Ramos (cell line): ENCODE measurements at regions not wholly inside any gene's neighbourhood (a gene's known extent, or its start where the extent isn't known, plus 50 kb on each side); places are given as distances from the start of the nearest gene placed in this dataset.

ENCODE experiments used
- in situ Hi-C: fragments of 300-500 bp; cut with MboI; formaldehyde crosslinking; loops from one replicate; pipeline ENCODE4 v1.14.3; 2022; ENCODE audit warnings: low sequenced_read_pairs; ENCODE audit not compliant: unreplicated experiment

- in situ Hi-C loops, result no loop called here
Measured at GRCh38 chr2:133802409-133803039, 234.3 kb upstream of the NCKAP5 start.

- in situ Hi-C loops, result no loop called here
Measured at GRCh38 chr2:133806564-133806963, 238.3 kb upstream of the NCKAP5 start.

GRCh38 chr2:133809485-133809884, 241.2 kb upstream of the NCKAP5 start:
- in situ Hi-C loops, result no loop called here

- in situ Hi-C loops, result no loop called here
Measured at GRCh38 chr2:133810559-133810958, 242.3 kb upstream of the NCKAP5 start.

GRCh38 chr2:133811409-133812125, 243.3 kb upstream of the NCKAP5 start:
- in situ Hi-C loops, result no loop called here

- in situ Hi-C loops, result no loop called here
Measured at GRCh38 chr2:133812826-133813617, 244.8 kb upstream of the NCKAP5 start.

GRCh38 chr2:133814890-133815289, 246.6 kb upstream of the NCKAP5 start:
- in situ Hi-C loops, result no loop called here

- in situ Hi-C loops, result no loop called here
Measured at GRCh38 chr2:133816037-133816436, 247.8 kb upstream of the NCKAP5 start.

- in situ Hi-C loops, result no loop called here
Measured at GRCh38 chr2:133817680-133818566, 249.7 kb upstream of the NCKAP5 start.

GRCh38 chr2:133818661-133819060, 250.4 kb upstream of the NCKAP5 start:
- in situ Hi-C loops, result no loop called here

- in situ Hi-C loops, result no loop called here
Measured at GRCh38 chr2:133819906-133820305, 251.6 kb upstream of the NCKAP5 start.

- in situ Hi-C loops, result no loop called here
Measured at GRCh38 chr2:133821107-133821760, 253.0 kb upstream of the NCKAP5 start.

GRCh38 chr2:133822517-133823225, 254.4 kb upstream of the NCKAP5 start:
- in situ Hi-C loops, result no loop called here

GRCh38 chr2:133823226-133823550, 254.9 kb upstream of the NCKAP5 start:
- in situ Hi-C loops, result no loop called here

GRCh38 chr2:133824869-133825268, 256.6 kb upstream of the NCKAP5 start:
- in situ Hi-C loops, result no loop called here

GRCh38 chr2:133825778-133826177, 257.5 kb upstream of the NCKAP5 start:
- in situ Hi-C loops, result no loop called here

GRCh38 chr2:133828913-133829312, 260.6 kb upstream of the NCKAP5 start:
- in situ Hi-C loops, result no loop called here

GRCh38 chr2:133829450-133830020, 261.3 kb upstream of the NCKAP5 start:
- in situ Hi-C loops, result no loop called here

- in situ Hi-C loops, result no loop called here
Measured at GRCh38 chr2:133833746-133834145, 265.5 kb upstream of the NCKAP5 start.
